DND-41 (cell line): ENCODE measurements at regions not wholly inside any gene's neighbourhood (a gene's known extent, or its start where the extent isn't known, plus 50 kb on each side); places are given as distances from the start of the nearest gene placed in this dataset.

Experiments
- CTCF ChIP-seq: IDR thresholded peaks from 2 replicates; pipeline ENCODE4 v1.5.1; 2012; ENCODE audit warnings: borderline replicate concordance, low read length, moderate library complexity, mild to moderate bottlenecking; ENCODE audit not compliant: poor library complexity, severe bottlenecking; ENCODE audit errors: extremely low read depth
- EZH2 ChIP-seq: IDR thresholded peaks from 3 replicates; pipeline ENCODE4 v1.6.1; 2012; ENCODE audit warnings: borderline replicate concordance, low read depth, mild to moderate bottlenecking, moderate library complexity, low read length, inconsistent platforms; ENCODE audit not compliant: severe bottlenecking

GRCh38 chr12:127923501-127923900 is 343.5 kb upstream of the TMEM132C start:
- TF ChIP-seq CTCF (no peak), EZH2 (no peak)
